Stomach (tissue), 8 donors: ENCODE measurements at regions not wholly inside any gene's neighbourhood (a gene's known extent, or its start where the extent isn't known, plus 50 kb on each side); places are given as distances from the start of the nearest gene placed in this dataset.
A peak's percentile ranks its signal among the peaks of the same experiment; 100 is the strongest.

ENCODE experiments used
- DNase-seq, 2 donors: peaks; one replicate each; pipeline versions ENCODE4 v3.0.0 to v3.0.0-alpha.2; 2013 to 2019
- H3K27ac ChIP-seq, 5 donors: fragments of 200-600 bp in 4 of 5; sonication (generic) in 4 of 5; one replicate each; pipeline ENCODE4 v1.5.1; 2013 to 2019; ENCODE audit warnings: mild to moderate bottlenecking in 1 of 5, moderate library complexity in 1 of 5
- H3K27me3 ChIP-seq, 3 donors: fragments of 200-600 bp; sonication (generic); one replicate each; pipeline ENCODE4 v1.5.1; 2017 to 2019; ENCODE audit warnings: mixed run types in 1 of 3
- H3K36me3 ChIP-seq, 4 donors: fragments of 200-600 bp; sonication (generic); 1 replicate in 3 of 4; 2 replicates in 1 of 4; pipeline ENCODE4 v1.5.1; 2016 to 2019
- H3K4me1 ChIP-seq, 4 donors: fragments of 200-600 bp; sonication (generic); one replicate each; pipeline ENCODE4 v1.5.1; 2016 to 2019
- H3K4me3 ChIP-seq, 4 donors: fragments of 200-600 bp; sonication (generic) in 3 of 4; one replicate each; pipeline ENCODE4 v1.5.1; 2016 to 2019; ENCODE audit warnings: mild to moderate bottlenecking in 1 of 4
- H3K9me3 ChIP-seq, 4 donors: fragments of 200-600 bp; sonication (generic); one replicate each; pipeline ENCODE4 v1.5.1; 2016 to 2019
- CTCF ChIP-seq, 7 experiments: fragments of 450-650 bp in 4 of 7; fragments of 200-600 bp in 3 of 7; sonication (generic) in 3 of 7; IDR thresholded peaks; one replicate each; pipeline ENCODE4 v1.5.1; 2016 to 2019; ENCODE audit warnings: antibody characterized with exemption in 7 of 7, control low read depth in 2 of 7, mild to moderate bottlenecking in 1 of 7
- EP300 ChIP-seq: sonication (generic); formaldehyde crosslinking; IDR thresholded peaks from one replicate; pipeline ENCODE4 v1.6.1; 2017; ENCODE audit warnings: antibody characterized with exemption
- POLR2A ChIP-seq, 4 donors: fragments of 450-650 bp; IDR thresholded peaks; one replicate each; pipeline ENCODE4 v1.6.1; 2016; ENCODE audit warnings: antibody characterized with exemption in 4 of 4, control low read depth in 2 of 4, mild to moderate bottlenecking in 1 of 4, moderate library complexity in 1 of 4
- POLR2AphosphoS5 ChIP-seq, 3 donors: sonication (generic); formaldehyde crosslinking; IDR thresholded peaks; one replicate each; pipeline ENCODE4 v1.6.1; 2016; ENCODE audit warnings: antibody characterized with exemption in 3 of 3
- WGBS, 5 donors: extraction: QIAGEN DNeasy Blood & Tissue Kit in 3 of 5; methylation state at CpG; one replicate each; pipeline versions ENCODE4 v1.1.5 to v1.1.7; 2013 to 2018; 5-methylcytosine and 5-hydroxymethylcytosine counted together
- intact Hi-C: fragments of 100-400 bp; cut with DNase I; formaldehyde crosslinking; loops from one replicate; pipeline ENCODE4 v1.15.1; 2023; ENCODE audit warnings: low total_unique reads
- donor health status: healthy with polysubstance abuse.
- donor health status: Bipolar disorder and iron deficiency.
- donor health status: healthy.

- intact Hi-C loops = no loop called here
These were observed 402.5 kb downstream of the RAPGEF2 start for GRCh38 chr4:159505266-159505975.

DNA sequence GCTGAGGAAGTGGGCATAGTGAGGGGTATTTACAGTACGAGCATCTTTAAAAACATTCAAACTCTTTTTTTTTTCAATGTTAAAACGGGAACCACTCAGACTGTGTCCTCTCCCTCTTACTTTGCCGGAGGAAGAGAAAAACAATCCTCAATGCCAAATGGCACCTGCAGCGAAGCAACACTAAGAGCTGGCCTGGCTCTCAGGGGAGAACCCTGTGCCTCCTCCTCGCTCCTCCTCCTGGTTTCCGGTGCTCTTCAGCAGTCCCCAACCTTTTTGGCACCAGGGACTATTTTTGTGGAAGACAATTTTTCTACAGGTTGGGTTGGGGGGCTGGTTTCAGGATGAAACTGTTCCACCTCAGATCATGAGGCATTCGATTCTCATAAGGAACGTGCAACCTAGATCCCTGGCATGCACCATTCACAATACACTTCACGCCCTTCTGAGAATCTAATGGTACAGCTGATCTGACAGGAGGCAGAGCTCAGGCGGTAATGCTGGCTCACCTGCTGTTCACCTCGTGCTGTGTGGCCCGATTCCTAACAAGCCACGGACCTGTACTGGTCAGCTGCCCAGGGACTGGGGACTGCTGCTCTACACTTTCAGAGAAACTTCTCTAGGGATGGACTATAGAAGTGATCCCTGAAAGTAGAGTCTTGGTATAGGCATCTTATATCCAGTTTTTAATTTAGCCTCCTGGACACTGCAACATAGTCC, 404.1 kb downstream of the RAPGEF2 start:
- DNase-seq = no peak
- WGBS, 5 donors = 88 to 93% (median 89%) methylated on average over 13 of the region's 13 CpGs

More at GRCh38 chr4:159505266-159505975, 402.5 kb downstream of the RAPGEF2 start:
- Histone ChIP-seq H3K27ac (no peak overlapping the region), H3K4me3 (no peak overlapping the region), H3K4me1 (no peaks in the 10 kb centered on the region), H3K36me3 (no peaks in the 10 kb centered on the region), H3K9me3 (no peaks in the 10 kb centered on the region), H3K27me3 (peaks cover 0 to 6% (median 0%) of the 10 kb centered on the region in 3 donors)
- no peak for TF ChIP-seq EP300
- TF ChIP-seq POLR2A (IDR thresholded peaks at IDR 0.05) = no peak
- TF ChIP-seq POLR2AphosphoS5 (IDR thresholded peaks at IDR 0.05) = no peak
- TF ChIP-seq CTCF (IDR thresholded peaks at IDR 0.05) = no peak
- DNase-seq = no peak
- WGBS, 5 donors = 48 to 68% (median 57%) methylated on average over 7 of the region's 7 CpGs

GRCh38 chr4:159508917-159509500, 406.1 kb downstream of the RAPGEF2 start:
- Histone ChIP-seq H3K27me3 (peaks cover 0 to 6% (median 0%) of the 10 kb centered on the region in 3 donors), H3K36me3 (no peaks in the 10 kb centered on the region), H3K27ac (no peak overlapping the region), H3K4me1 (no peaks in the 10 kb centered on the region), H3K4me3 (no peak overlapping the region), H3K9me3 (no peaks in the 10 kb centered on the region)
- no peak for TF ChIP-seq POLR2A (IDR thresholded peaks at IDR 0.05)
- no peak for TF ChIP-seq EP300
- no peak for TF ChIP-seq POLR2AphosphoS5 (IDR thresholded peaks at IDR 0.05)
- TF ChIP-seq CTCF (IDR thresholded peaks at IDR 0.05) = no peak
- peak in 1 of 2 donors; percentile 31 for DNase-seq
- intact Hi-C loops = no loop called here
- WGBS, 5 donors = 38 to 63% (median 55%) methylated on average over 6 of the region's 6 CpGs

More for the DNA sequence above, 404.1 kb downstream of the RAPGEF2 start:
- intact Hi-C loops = no loop called here
- no peak overlapping the region for H3K4me3 ChIP-seq
- H3K36me3 ChIP-seq = no peaks in the 10 kb centered on the region
- peaks cover 0 to 6% (median 0%) of the 10 kb centered on the region in 3 donors for H3K27me3 ChIP-seq
- TF ChIP-seq POLR2AphosphoS5 (IDR thresholded peaks at IDR 0.05) = no peak
- TF ChIP-seq POLR2A (IDR thresholded peaks at IDR 0.05) = no peak
- TF ChIP-seq EP300 = no peak
- TF ChIP-seq CTCF (IDR thresholded peaks at IDR 0.05) = no peak
- H3K27ac ChIP-seq = no peak overlapping the region
- no peaks in the 10 kb centered on the region for H3K9me3 ChIP-seq
- H3K4me1 ChIP-seq = no peaks in the 10 kb centered on the region

DNA sequence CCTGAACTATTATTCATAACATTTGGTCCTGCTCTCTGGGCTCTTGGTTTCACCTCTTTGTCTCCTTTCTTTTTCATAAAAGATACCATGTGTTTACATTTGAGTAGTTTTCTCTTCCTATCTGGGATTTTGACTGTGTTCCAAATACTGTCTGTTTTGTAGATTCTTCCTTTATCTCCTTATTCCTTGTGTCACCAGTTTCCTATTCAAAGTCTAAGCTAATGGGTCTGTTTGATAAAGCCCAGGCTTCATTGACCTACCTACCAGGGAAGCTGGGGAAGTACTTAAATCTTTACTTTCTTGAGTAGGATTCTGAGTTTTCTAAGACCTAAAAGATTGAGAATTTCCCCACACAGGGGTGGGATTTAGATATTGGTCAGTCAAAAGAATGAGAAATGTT, 409.5 kb downstream of the RAPGEF2 start:
- Histone ChIP-seq H3K27me3 (no peaks in the 10 kb centered on the region), H3K9me3 (no peaks in the 10 kb centered on the region), H3K4me3 (no peak overlapping the region), H3K36me3 (no peaks in the 10 kb centered on the region), H3K4me1 (no peaks in the 10 kb centered on the region), H3K27ac (no peak overlapping the region)
- TF ChIP-seq POLR2A (IDR thresholded peaks at IDR 0.05) (no peak), CTCF (IDR thresholded peaks at IDR 0.05) (no peak), EP300 (no peak), POLR2AphosphoS5 (IDR thresholded peaks at IDR 0.05) (no peak)
- intact Hi-C loops = no loop called here
- no peak for DNase-seq
